Activated CD8-positive, alpha-beta memory T cell treated with anti-CD3 and anti-CD28 coated beads, Interleukin-2, amount 50 U/mL, for 24 hours (primary cell): ENCODE measurements at regions not wholly inside any gene's neighbourhood (a gene's known extent, or its start where the extent isn't known, plus 50 kb on each side); places are given as distances from the start of the nearest gene placed in this dataset.
"Not testable (repeated sequence)": the region's sequence is repeated elsewhere in the genome, so short reads cannot be mapped to it uniquely, and the experiment has no call there.

Experiments
- DNase-seq: peaks from one replicate; pipeline ENCODE4 v3.0.0-alpha.2; 2020; ENCODE audit errors: extremely low read depth

- not testable (repeated sequence) for DNase-seq
Measured at GRCh38 chr20:30295967-30296366, 961.5 kb upstream of the DEFB115 start.

- not testable (repeated sequence) for DNase-seq
Measured at GRCh38 chr20:30297878-30298595, 959.4 kb upstream of the DEFB115 start.

- not testable (repeated sequence) for DNase-seq
Measured at GRCh38 chr20:30300220-30300642, 957.2 kb upstream of the DEFB115 start.

- not testable (repeated sequence) for DNase-seq
Measured at GRCh38 chr20:30302786-30303185, 954.7 kb upstream of the DEFB115 start.

GRCh38 chr20:30309938-30310337 lies 947.5 kb upstream of the DEFB115 start:
- not testable (repeated sequence) for DNase-seq

GRCh38 chr20:30310385-30310784 lies 947.1 kb upstream of the DEFB115 start:
- DNase-seq = not testable (repeated sequence)

- not testable (repeated sequence) for DNase-seq
Measured at GRCh38 chr20:30312220-30312619, 945.2 kb upstream of the DEFB115 start.

- DNase-seq = not testable (repeated sequence)
Measured at GRCh38 chr20:30313660-30314059, 943.8 kb upstream of the DEFB115 start.

GRCh38 chr20:30316063-30316462 lies 941.4 kb upstream of the DEFB115 start:
- DNase-seq = not testable (repeated sequence)

GRCh38 chr20:30316532-30317299 lies 940.7 kb upstream of the DEFB115 start:
- not testable (repeated sequence) for DNase-seq

- DNase-seq = not testable (repeated sequence)
Measured at GRCh38 chr20:30333744-30334143, 923.7 kb upstream of the DEFB115 start.

GRCh38 chr20:30337556-30337955 lies 919.9 kb upstream of the DEFB115 start:
- DNase-seq = not testable (repeated sequence)

- DNase-seq = not testable (repeated sequence)
Measured at GRCh38 chr20:30348932-30349331, 908.5 kb upstream of the DEFB115 start.

GRCh38 chr20:30356854-30357467 lies 900.5 kb upstream of the DEFB115 start:
- DNase-seq = not testable (repeated sequence)

- DNase-seq = not testable (repeated sequence)
Measured at GRCh38 chr20:30361756-30362155, 895.7 kb upstream of the DEFB115 start.

GRCh38 chr20:30376430-30376766 lies 881.1 kb upstream of the DEFB115 start:
- DNase-seq = not testable (repeated sequence)

- peak; percentile 66 for DNase-seq
Measured at GRCh38 chr20:30376767-30377658, 880.5 kb upstream of the DEFB115 start.

GRCh38 chr20:30378317-30378716 lies 879.1 kb upstream of the DEFB115 start:
- DNase-seq = not testable (repeated sequence)

GRCh38 chr20:30378721-30379120 lies 878.7 kb upstream of the DEFB115 start:
- DNase-seq = not testable (repeated sequence)

- DNase-seq = not testable (repeated sequence)
Measured at GRCh38 chr20:30384841-30385240, 872.6 kb upstream of the DEFB115 start.

GRCh38 chr20:30386099-30386498 lies 871.4 kb upstream of the DEFB115 start:
- DNase-seq = not testable (repeated sequence)
